ENCODE measurements at regions not wholly inside any gene's neighbourhood (a gene's known extent, or its start where the extent isn't known, plus 50 kb on each side); places are given as distances from the start of the nearest gene placed in this dataset.
"Not testable (repeated sequence)": the region's sequence is repeated elsewhere in the genome, so short reads cannot be mapped to it uniquely, and the experiment has no call there.

GRCh38 chrX:840556-840955 is 210.0 kb downstream of the SHOX start:
- intact Hi-C loops (cut with micrococcal nuclease; ENCODE audit: unreplicated experiment) = no loop called here
- Histone ChIP-seq H3K9me3 (ENCODE audit: low read depth, low read length, poor library complexity, severe bottlenecking) (peaks cover 15% of the 10 kb centered on the region), H3K4me1 (ENCODE audit: insufficient read depth, low read length, poor library complexity, severe bottlenecking) (no peaks in the 10 kb centered on the region), H3K27me3 (replicated peaks; ENCODE audit: insufficient read depth, low read depth, low read length, poor library complexity) (no peaks in the 10 kb centered on the region), H3K36me3 (ENCODE audit: insufficient read depth, low read length, poor library complexity, severe bottlenecking) (no peaks in the 10 kb centered on the region), H3K4me3 (ENCODE audit: low read depth, low read length, poor library complexity, severe bottlenecking) (no peak overlapping the region), H3K27ac (ENCODE audit: low read depth, low read length, poor library complexity, severe bottlenecking) (no peak overlapping the region)
- POLR2A ChIA-PET (ENCODE audit: low non-redundant PET) = no interaction called here
- TF ChIP-seq EZH2 (IDR thresholded peaks at IDR 0.05; ENCODE audit: borderline replicate concordance, low read depth, low read length, poor library complexity, severe bottlenecking) (no peak), CTCF (conservative IDR thresholded peaks at IDR 0.05; ENCODE audit: low read depth, low read length) (no peak)
- CTCF ChIA-PET = no interaction called here
- BruUV-seq (replicated peaks) = no TSS peak
- DNase-seq (ENCODE audit: low spot score) = no peak

- POLR2A ChIA-PET (ENCODE audit: low non-redundant PET); H3K27me3 ChIP-seq (replicated peaks; ENCODE audit: insufficient read depth, low read depth, low read length, poor library complexity); intact Hi-C loops (cut with micrococcal nuclease; ENCODE audit: unreplicated experiment); CTCF ChIA-PET; H3K4me1 ChIP-seq (ENCODE audit: insufficient read depth, low read length, poor library complexity, severe bottlenecking); DNase-seq (ENCODE audit: low spot score); H3K4me3 ChIP-seq (ENCODE audit: low read depth, low read length, poor library complexity, severe bottlenecking); BruUV-seq (replicated peaks); H3K27ac ChIP-seq (ENCODE audit: low read depth, low read length, poor library complexity, severe bottlenecking); H3K36me3 ChIP-seq (ENCODE audit: insufficient read depth, low read length, poor library complexity, severe bottlenecking): not testable (repeated sequence)
- peaks cover 17% of the 10 kb centered on the region for H3K9me3 ChIP-seq (ENCODE audit: low read depth, low read length, poor library complexity, severe bottlenecking)
Observed at GRCh38 chrX:838666-839065, 208.1 kb downstream of the SHOX start.

- intact Hi-C loops (cut with micrococcal nuclease; ENCODE audit: unreplicated experiment); H3K27ac ChIP-seq (ENCODE audit: low read depth, low read length, poor library complexity, severe bottlenecking); CTCF ChIA-PET; DNase-seq (ENCODE audit: low spot score); H3K4me3 ChIP-seq (ENCODE audit: low read depth, low read length, poor library complexity, severe bottlenecking); H3K4me1 ChIP-seq (ENCODE audit: insufficient read depth, low read length, poor library complexity, severe bottlenecking); BruUV-seq (replicated peaks); H3K27me3 ChIP-seq (replicated peaks; ENCODE audit: insufficient read depth, low read depth, low read length, poor library complexity); H3K36me3 ChIP-seq (ENCODE audit: insufficient read depth, low read length, poor library complexity, severe bottlenecking); POLR2A ChIA-PET (ENCODE audit: low non-redundant PET): not testable (repeated sequence)
- H3K9me3 ChIP-seq (ENCODE audit: low read depth, low read length, poor library complexity, severe bottlenecking) = peaks cover 17% of the 10 kb centered on the region
Observed at GRCh38 chrX:835857-836256, 205.3 kb downstream of the SHOX start.

GRCh38 chrX:830532-830931 is 199.9 kb downstream of the SHOX start:
- Histone ChIP-seq H3K27ac (ENCODE audit: low read depth, low read length, poor library complexity, severe bottlenecking) (no peak overlapping the region), H3K4me1 (ENCODE audit: insufficient read depth, low read length, poor library complexity, severe bottlenecking) (no peaks in the 10 kb centered on the region), H3K27me3 (replicated peaks; ENCODE audit: insufficient read depth, low read depth, low read length, poor library complexity) (no peaks in the 10 kb centered on the region), H3K36me3 (ENCODE audit: insufficient read depth, low read length, poor library complexity, severe bottlenecking) (no peaks in the 10 kb centered on the region), H3K9me3 (ENCODE audit: low read depth, low read length, poor library complexity, severe bottlenecking) (peaks cover 13% of the 10 kb centered on the region), H3K4me3 (ENCODE audit: low read depth, low read length, poor library complexity, severe bottlenecking) (no peak overlapping the region)
- POLR2A ChIA-PET (ENCODE audit: low non-redundant PET) = no interaction called here
- no peak for TF ChIP-seq EZH2 (IDR thresholded peaks at IDR 0.05; ENCODE audit: borderline replicate concordance, low read depth, low read length, poor library complexity, severe bottlenecking)
- TF ChIP-seq CTCF (conservative IDR thresholded peaks at IDR 0.05; ENCODE audit: low read depth, low read length) = no peak
- DNase-seq (ENCODE audit: low spot score) = no peak
- BruUV-seq (replicated peaks) = no TSS peak
- CTCF ChIA-PET = no interaction called here
- intact Hi-C loops (cut with micrococcal nuclease; ENCODE audit: unreplicated experiment) = no loop called here

All from A673 (cell line).